ENCODE measurements at regions not wholly inside any gene's neighbourhood (a gene's known extent, or its start where the extent isn't known, plus 50 kb on each side); places are given as distances from the start of the nearest gene placed in this dataset.
"Not testable (repeated sequence)": the region's sequence is repeated elsewhere in the genome, so short reads cannot be mapped to it uniquely, and the experiment has no call there.

GRCh38 chrX:107296184-107296583 is 89.8 kb downstream of the DNAAF6 start:
- not testable (repeated sequence) for DNase-seq (ENCODE audit: low read depth)

- no peak for DNase-seq (ENCODE audit: low read depth)
Measured at GRCh38 chrX:107298276-107298675, 91.9 kb downstream of the DNAAF6 start.

GRCh38 chrX:107301253-107301652 is 94.8 kb downstream of the DNAAF6 start:
- DNase-seq (ENCODE audit: low read depth), result no peak

- DNase-seq (ENCODE audit: low read depth), result no peak
Measured at GRCh38 chrX:107304141-107304540, 97.7 kb downstream of the DNAAF6 start.

GRCh38 chrX:107323786-107324492 is 117.5 kb downstream of the DNAAF6 start:
- DNase-seq (ENCODE audit: low read depth), result no peak

- peak; percentile 14 for DNase-seq (ENCODE audit: low read depth)
Measured at GRCh38 chrX:107324493-107325310, 118.3 kb downstream of the DNAAF6 start.

GRCh38 chrX:107325467-107325866 is 119.1 kb downstream of the DNAAF6 start:
- no peak for DNase-seq (ENCODE audit: low read depth)

GRCh38 chrX:107348051-107348450 is 101.4 kb upstream of the FRMPD3 start:
- no peak for DNase-seq (ENCODE audit: low read depth)

GRCh38 chrX:107348990-107349389 is 100.5 kb upstream of the FRMPD3 start:
- no peak for DNase-seq (ENCODE audit: low read depth)

- DNase-seq (ENCODE audit: low read depth), result no peak
Measured at GRCh38 chrX:107355533-107355932, 93.9 kb upstream of the FRMPD3 start.

- no peak for DNase-seq (ENCODE audit: low read depth)
Measured at GRCh38 chrX:107360788-107361360, 88.6 kb upstream of the FRMPD3 start.

- DNase-seq (ENCODE audit: low read depth), result not testable (repeated sequence)
Measured at GRCh38 chrX:107370185-107370584, 79.3 kb upstream of the FRMPD3 start.

- no peak for DNase-seq (ENCODE audit: low read depth)
Measured at GRCh38 chrX:107374132-107374531, 75.3 kb upstream of the FRMPD3 start.

GRCh38 chrX:107374831-107375230 is 74.6 kb upstream of the FRMPD3 start:
- no peak for DNase-seq (ENCODE audit: low read depth)

- not testable (repeated sequence) for DNase-seq (ENCODE audit: low read depth)
Measured at GRCh38 chrX:107376186-107376585, 73.3 kb upstream of the FRMPD3 start.

- DNase-seq (ENCODE audit: low read depth), result no peak
Measured at GRCh38 chrX:107384397-107385105, 64.9 kb upstream of the FRMPD3 start.

- DNase-seq (ENCODE audit: low read depth), result no peak
Measured at GRCh38 chrX:107389726-107390125, 59.7 kb upstream of the FRMPD3 start.

GRCh38 chrX:107393656-107394055 is 55.8 kb upstream of the FRMPD3 start:
- not testable (repeated sequence) for DNase-seq (ENCODE audit: low read depth)

- no peak for DNase-seq (ENCODE audit: low read depth)
Measured at GRCh38 chrX:107396235-107396634, 53.2 kb upstream of the FRMPD3 start.

GRCh38 chrX:107396783-107397182 is 52.7 kb upstream of the FRMPD3 start:
- DNase-seq (ENCODE audit: low read depth), result no peak

- no peak for DNase-seq (ENCODE audit: low read depth)
Measured at GRCh38 chrX:107398115-107398514, 51.3 kb upstream of the FRMPD3 start.
